ENCODE measurements at regions not wholly inside any gene's neighbourhood (a gene's known extent, or its start where the extent isn't known, plus 50 kb on each side); places are given as distances from the start of the nearest gene placed in this dataset.

GRCh38 chr3:194225418-194225812, 89.5 kb downstream of the HES1 start:
- TF ChIP-seq CTCF (IDR thresholded peaks at IDR 0.05) (no peak), POLR2A (IDR thresholded peaks at IDR 0.05) (no peak), POLR2AphosphoS5 (IDR thresholded peaks at IDR 0.05) (no peak)

All from breast epithelium (tissue), 3 donors.